ENCODE measurements at regions not wholly inside any gene's neighbourhood (a gene's known extent, or its start where the extent isn't known, plus 50 kb on each side); places are given as distances from the start of the nearest gene placed in this dataset. TPM values are rescaled to one million over a fixed set of nuclear protein-coding genes. Genes with fewer than 3 reads are reported as not detected.

DNA sequence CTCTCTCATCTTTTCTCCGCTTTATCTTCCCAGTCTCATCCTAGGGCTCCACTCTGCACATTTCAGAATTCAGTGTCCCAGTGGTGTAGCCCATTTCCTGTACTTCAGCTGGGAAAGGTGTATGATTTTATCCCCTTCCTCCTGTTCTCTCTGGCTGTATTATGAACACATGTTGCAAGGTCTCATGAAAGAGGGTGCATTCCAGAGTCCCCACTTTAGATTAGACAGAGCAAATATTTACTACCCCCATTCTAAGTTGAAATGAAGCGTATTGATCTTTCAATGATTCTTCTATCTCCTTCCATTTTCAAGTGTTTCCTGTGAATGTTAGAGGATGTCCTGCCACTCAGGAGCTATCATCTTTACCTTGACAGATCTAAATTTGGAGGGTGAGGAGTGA, 123.2 kb downstream of the WIF1 start:
- TF ChIP-seq, protein P1, sequence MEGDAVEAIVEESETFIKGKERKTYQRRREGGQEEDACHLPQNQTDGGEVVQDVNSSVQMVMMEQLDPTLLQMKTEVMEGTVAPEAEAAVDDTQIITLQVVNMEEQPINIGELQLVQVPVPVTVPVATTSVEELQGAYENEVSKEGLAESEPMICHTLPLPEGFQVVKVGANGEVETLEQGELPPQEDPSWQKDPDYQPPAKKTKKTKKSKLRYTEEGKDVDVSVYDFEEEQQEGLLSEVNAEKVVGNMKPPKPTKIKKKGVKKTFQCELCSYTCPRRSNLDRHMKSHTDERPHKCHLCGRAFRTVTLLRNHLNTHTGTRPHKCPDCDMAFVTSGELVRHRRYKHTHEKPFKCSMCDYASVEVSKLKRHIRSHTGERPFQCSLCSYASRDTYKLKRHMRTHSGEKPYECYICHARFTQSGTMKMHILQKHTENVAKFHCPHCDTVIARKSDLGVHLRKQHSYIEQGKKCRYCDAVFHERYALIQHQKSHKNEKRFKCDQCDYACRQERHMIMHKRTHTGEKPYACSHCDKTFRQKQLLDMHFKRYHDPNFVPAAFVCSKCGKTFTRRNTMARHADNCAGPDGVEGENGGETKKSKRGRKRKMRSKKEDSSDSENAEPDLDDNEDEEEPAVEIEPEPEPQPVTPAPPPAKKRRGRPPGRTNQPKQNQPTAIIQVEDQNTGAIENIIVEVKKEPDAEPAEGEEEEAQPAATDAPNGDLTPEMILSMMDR (IDR thresholded peaks at IDR 0.05; ENCODE audit: low read depth, low read length) = no peak
- DNase-seq (ENCODE audit: low read depth, low spot score) = no peak
- CTCF ChIA-PET = no interaction called here
- POLR2A ChIA-PET = no interaction called here
- Histone ChIP-seq H3K4me3 (ENCODE audit: low read depth, low read length) (no peak overlapping the region), H3K27ac (ENCODE audit: low read depth, low read length) (no peak overlapping the region), H3K27me3 (ENCODE audit: control insufficient read depth, insufficient read depth, low read length) (peaks cover 2% of the 10 kb centered on the region), H3K9me3 (ENCODE audit: control insufficient read depth, insufficient read depth, low read length) (no peaks in the 10 kb centered on the region; the same call in 1 of the 2 replicates)

DNA sequence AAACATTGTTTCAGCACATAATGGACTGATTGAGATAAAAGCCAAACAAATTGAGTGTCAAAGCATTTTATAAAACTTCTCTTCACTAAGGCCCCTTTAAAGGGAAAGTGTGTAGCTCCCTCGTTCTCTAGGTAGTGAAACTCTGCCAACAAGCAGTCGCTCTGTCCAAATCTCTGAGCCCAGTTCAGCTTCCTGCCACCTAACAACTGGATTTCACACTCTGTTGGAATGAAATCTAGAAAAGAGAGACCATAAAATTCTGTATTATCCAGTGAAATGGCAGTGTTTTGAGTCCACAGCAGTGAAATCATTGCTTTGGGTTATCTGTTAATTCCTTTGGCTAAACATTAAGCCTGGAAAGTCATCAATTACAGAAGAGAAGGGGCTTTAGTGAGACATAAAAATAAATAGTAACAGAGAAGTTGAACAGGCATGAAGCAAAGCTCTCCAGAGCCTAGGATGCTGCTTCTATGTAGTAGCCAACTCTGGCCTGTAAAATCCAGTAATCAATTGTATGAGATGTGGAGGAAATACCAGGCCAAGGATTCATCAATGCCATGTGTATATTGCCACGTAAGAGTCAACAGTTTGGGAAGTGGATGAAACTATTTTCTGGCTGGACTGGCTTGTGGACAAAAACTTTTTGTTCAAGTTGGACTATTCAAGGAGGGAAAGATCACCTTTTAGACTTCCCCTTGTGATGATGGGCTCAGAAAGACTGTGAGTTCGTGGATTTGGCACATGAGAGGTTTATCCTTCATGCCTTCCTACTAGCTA, 122.5 kb downstream of the WIF1 start:
- Histone ChIP-seq H3K27me3 (ENCODE audit: control insufficient read depth, insufficient read depth, low read length) (peaks cover 2% of the 10 kb centered on the region), H3K27ac (ENCODE audit: low read depth, low read length) (no peak overlapping the region), H3K9me3 (ENCODE audit: control insufficient read depth, insufficient read depth, low read length) (no peaks in the 10 kb centered on the region; the same call in 1 of the 2 replicates), H3K4me3 (ENCODE audit: low read depth, low read length) (no peak overlapping the region)
- no peak for DNase-seq (ENCODE audit: low read depth, low spot score)
- TF ChIP-seq, protein P1 (IDR thresholded peaks at IDR 0.05; ENCODE audit: low read depth, low read length) = no peak
- ChIA-PET POLR2A (no interaction called here), CTCF (no interaction called here)

DNA sequence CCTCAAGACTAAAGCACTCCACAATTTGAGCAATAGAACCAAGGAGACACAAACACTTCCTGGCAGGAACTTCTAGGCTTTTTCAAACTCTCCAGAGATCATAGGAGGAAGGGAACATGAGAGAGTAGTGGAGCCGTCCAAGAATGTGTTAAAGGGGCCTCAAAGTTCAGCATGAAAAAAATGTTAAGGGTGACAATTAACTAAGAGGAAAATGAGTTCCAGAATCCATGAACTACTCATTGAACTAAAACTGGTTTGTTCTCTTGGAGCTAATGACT, 122.0 kb downstream of the WIF1 start:
- Histone ChIP-seq H3K4me3 (ENCODE audit: low read depth, low read length) (no peak overlapping the region), H3K9me3 (ENCODE audit: control insufficient read depth, insufficient read depth, low read length) (no peaks in the 10 kb centered on the region; the same call in 1 of the 2 replicates), H3K27me3 (ENCODE audit: control insufficient read depth, insufficient read depth, low read length) (peaks cover 2% of the 10 kb centered on the region), H3K27ac (ENCODE audit: low read depth, low read length) (no peak overlapping the region)
- TF ChIP-seq, protein P1 (IDR thresholded peaks at IDR 0.05; ENCODE audit: low read depth, low read length) = no peak
- ChIA-PET POLR2A (no interaction called here), CTCF (no interaction called here)
- DNase-seq (ENCODE audit: low read depth, low spot score) = no peak

Small RNAs in the stretch of these regions (small RNA-seq; reads per million reads assigned to genes)
- gene RNU6ATAC42P (ENCODE audit: insufficient read length, low read depth) = not detected

Measured in AG04450 (cell line).